ENCODE measurements at regions not wholly inside any gene's neighbourhood (a gene's known extent, or its start where the extent isn't known, plus 50 kb on each side); places are given as distances from the start of the nearest gene placed in this dataset.
"Not testable (repeated sequence)": the region's sequence is repeated elsewhere in the genome, so short reads cannot be mapped to it uniquely, and the experiment has no call there.

- H2AFZ ChIP-seq (ENCODE audit: low read length); H3K79me1 ChIP-seq (ENCODE audit: low read depth, low read length): not testable (repeated sequence)
These were observed 332.7 kb downstream of the HGF start for GRCh38 chr7:81437160-81437559.

More at GRCh38 chr7:81437160-81437559, 332.7 kb downstream of the HGF start:
- H4K8ac ChIP-seq (ENCODE audit: extremely low read depth, insufficient read depth, low read length); H3K4me1 ChIP-seq (replicated peaks in 1 of 4; ENCODE audit: control insufficient read depth in 3 of 4, insufficient read depth in 4 of 4, low read length in 3 of 4); FAIRE-seq; H2BK15ac ChIP-seq (ENCODE audit: low read length); H3K4me2 ChIP-seq (ENCODE audit: insufficient read depth in 1 of 2, low read depth in 2 of 2, low read length in 2 of 2); H3K56ac ChIP-seq (replicated peaks; ENCODE audit: insufficient read length, low read depth, low read length); H3K23me2 ChIP-seq (ENCODE audit: low read depth, low read length); DNase-seq (ENCODE audit: low read depth in 1 of 2, low spot score in 2 of 2); H3K79me2 ChIP-seq (ENCODE audit: control insufficient read depth in 1 of 2, insufficient read depth in 2 of 2, low read length in 2 of 2); H3K9ac ChIP-seq (replicated peaks in 1 of 4; ENCODE audit: extremely low read depth in 1 of 4, low read depth in 3 of 4, low read length in 3 of 4); H4K5ac ChIP-seq (ENCODE audit: insufficient read length, low read depth, low read length); H4K20me1 ChIP-seq (replicated peaks in 1 of 2; ENCODE audit: control insufficient read depth in 1 of 2, insufficient read depth in 2 of 2, low read length in 2 of 2); H2AK5ac ChIP-seq (ENCODE audit: low read depth, low read length); H2BK120ac ChIP-seq (replicated peaks; ENCODE audit: low read depth, low read length); H3K4me3 ChIP-seq (ENCODE audit: extremely low read depth in 1 of 4, insufficient read depth in 2 of 4, low read depth in 3 of 4, low read length in 4 of 4); POLR2A ChIA-PET (ENCODE audit: partially characterized antibody); H3K27ac ChIP-seq (ENCODE audit: low read depth, low read length); H2BK5ac ChIP-seq (ENCODE audit: low read depth, low read length); H2BK20ac ChIP-seq (ENCODE audit: low read length); H3K9me3 ChIP-seq (ENCODE audit: insufficient read depth in 2 of 2, low read depth in 1 of 2, low read length in 1 of 2); H3K23ac ChIP-seq (ENCODE audit: insufficient read length); H3K18ac ChIP-seq (ENCODE audit: extremely low read depth, low read length); H3K4ac ChIP-seq (replicated peaks; ENCODE audit: insufficient read length, low read depth, low read length); H3K27me3 ChIP-seq (replicated peaks in 1 of 4; ENCODE audit: control insufficient read depth in 3 of 4, extremely low read depth in 1 of 4, insufficient read depth in 3 of 4, low read length in 3 of 4); H3K36me3 ChIP-seq (ENCODE audit: control insufficient read depth in 2 of 4, insufficient read depth in 4 of 4, low read length in 3 of 4); H2BK12ac ChIP-seq (ENCODE audit: low read depth, low read length); H3K14ac ChIP-seq (ENCODE audit: insufficient read length); H4K91ac ChIP-seq (replicated peaks; ENCODE audit: insufficient read length, low read length): not testable (repeated sequence)
- CTCF ChIA-PET (ENCODE audit: partially characterized antibody), result interaction anchor here (1.1 kb wide), 1 partner anchor 476 kb away, joined by 3 read pairs; no protein-coding TSS in a partner anchor
- 95% methylated on average over 16 of the region's 29 CpGs; no CpG with 5 or more reads in 1 of the 2 experiments for WGBS, 2 experiments (ENCODE audit: extremely low coverage in 1 of 2, insufficient coverage in 1 of 2, insufficient read length in 1 of 2, insufficient replicate concordance in 2 of 2, low coverage in 1 of 2, low lambda C conversion rate in 2 of 2, missing lambda C conversion rate in 1 of 2)
